Heart left ventricle (tissue), 13 donors: ENCODE measurements at regions not wholly inside any gene's neighbourhood (a gene's known extent, or its start where the extent isn't known, plus 50 kb on each side); places are given as distances from the start of the nearest gene placed in this dataset.

Source experiments
- CTCF ChIP-seq, 12 donors: fragments of 200-600 bp; sonication (generic) in 4 of 12; IDR thresholded peaks; one replicate each; pipeline versions ENCODE4 v1.5.0 to v1.8.0; 2018 to 2022; ENCODE audit warnings: antibody characterized with exemption in 12 of 12, mild to moderate bottlenecking in 5 of 12
- POLR2A ChIP-seq, 2 donors: fragments of 450-650 bp; IDR thresholded peaks; one replicate each; pipeline ENCODE4 v1.6.1; 2017; ENCODE audit warnings: antibody characterized with exemption in 2 of 2, mild to moderate bottlenecking in 2 of 2, moderate library complexity in 2 of 2
- donor health status: ischemic (EF 13 %, LVEDD 7.1; RV severe dilation, severe dysfunction).
- donor health status: DM: no; HTN: yes; CAD: no.
- donor health status: DM: no; HTN: no; CAD: no.
- donor health status: ischemic (EF 25% LVEDD 6.9; RV normal size, moderate dysfunction).
- donor health status: ischemic (EF 25% LVEDD 5.7; RV mildly dilated, moderate dysfunction).
- donor health status: ischemic (EF 35%, LVEDD 5.7; RV mildly dilated, moderate dysfunction).
- donor health status: nonischemic (EF 11% LVEDD 7.7; RV severe dilation, severe dysfunction).
- donor health status: DM: yes; HTN: yes; CAD: no.
- donor health status: PGD.
- donor health status: ischemic (EF 29% LVEDD 5.4; RV normal size, mild dysfunction).
- donor health status: nonischemic (EF 23%, LVEDD 6.1; RV moderate dilation, normal function).

- TF ChIP-seq POLR2A (IDR thresholded peaks at IDR 0.05) (no peak), CTCF (IDR thresholded peaks at IDR 0.05) (no peak)
Observed at GRCh38 chr11:25485315-25485714, 846.6 kb upstream of the ANO3 start.
